HEK293T (cell line): ENCODE measurements at regions not wholly inside any gene's neighbourhood (a gene's known extent, or its start where the extent isn't known, plus 50 kb on each side); places are given as distances from the start of the nearest gene placed in this dataset.

Source experiments
- CTCF ChIA-PET: fragments of 350-600 bp; formaldehyde crosslinking; extraction: SDS; loops from one replicate; lab custom pipeline; 2021; ENCODE audit warnings: antibody characterized with exemption, inconsistent platforms; lab: Yijun Ruan, JAX
- POLR2A ChIA-PET: fragments of 350-600 bp; formaldehyde crosslinking; extraction: SDS; loops from one replicate; lab custom pipeline; 2020; ENCODE audit warnings: antibody characterized with exemption, inconsistent platforms; lab: Yijun Ruan, JAX
- DNase-seq: peaks from one replicate; pipeline ENCODE4 v3.0.0; 2012; ENCODE audit warnings: mixed read lengths; ENCODE audit errors: extremely low spot score
- ARNT ChIP-seq: fragments of 450-650 bp; IDR thresholded peaks from 2 replicates; pipeline ENCODE4 v1.6.1; 2017; ENCODE audit warnings: mild to moderate bottlenecking
- BHLHE40 ChIP-seq: fragments of 450-650 bp; IDR thresholded peaks from 2 replicates; pipeline ENCODE4 v1.6.1; 2016; ENCODE audit warnings: mild to moderate bottlenecking, moderate library complexity, borderline replicate concordance
- CTBP1 ChIP-seq: fragments of 450-650 bp; IDR thresholded peaks from 2 replicates; pipeline ENCODE4 v1.6.1; 2016; ENCODE audit warnings: borderline replicate concordance
- ELF4 ChIP-seq: fragments of 450-650 bp; IDR thresholded peaks from 2 replicates; pipeline ENCODE4 v1.6.1; 2017; ENCODE audit warnings: antibody characterized with exemption
- FOXA1 ChIP-seq: fragments of 450-650 bp; IDR thresholded peaks from 2 replicates; pipeline ENCODE4 v1.6.1; 2016; ENCODE audit warnings: mild to moderate bottlenecking
- FOXK2 ChIP-seq: fragments of 450-650 bp; IDR thresholded peaks from 2 replicates; pipeline ENCODE4 v1.6.1; 2016; ENCODE audit warnings: mild to moderate bottlenecking
- FOXM1 ChIP-seq: fragments of 450-650 bp; IDR thresholded peaks from 2 replicates; pipeline ENCODE4 v1.6.1; 2017; ENCODE audit warnings: mild to moderate bottlenecking, borderline replicate concordance
- HDGF ChIP-seq: fragments of 450-650 bp; IDR thresholded peaks from 2 replicates; pipeline ENCODE4 v1.6.1; 2017; ENCODE audit warnings: antibody characterized with exemption, borderline replicate concordance
- L3MBTL2 ChIP-seq: fragments of 450-650 bp; conservative IDR thresholded peaks from 2 replicates; pipeline ENCODE4 v1.6.1; 2016; ENCODE audit warnings: mild to moderate bottlenecking
- LEF1 ChIP-seq: fragments of 450-650 bp; IDR thresholded peaks from 2 replicates; pipeline ENCODE4 v1.6.1; 2017; ENCODE audit warnings: mild to moderate bottlenecking, borderline replicate concordance
- NFRKB ChIP-seq: fragments of 450-650 bp; IDR thresholded peaks from 2 replicates; pipeline ENCODE4 v1.6.1; 2016; ENCODE audit warnings: mild to moderate bottlenecking, moderate library complexity
- PKNOX1 ChIP-seq: fragments of 450-650 bp; IDR thresholded peaks from 2 replicates; pipeline ENCODE4 v1.6.1; 2016
- SP1 ChIP-seq: fragments of 450-650 bp; IDR thresholded peaks from 2 replicates; pipeline ENCODE4 v1.6.1; 2017
- SUZ12 ChIP-seq: fragments of 450-650 bp; IDR thresholded peaks from 2 replicates; pipeline ENCODE4 v1.6.1; 2016; ENCODE audit warnings: mild to moderate bottlenecking
- TARDBP ChIP-seq: fragments of 450-650 bp; IDR thresholded peaks from 2 replicates; pipeline ENCODE4 v1.6.1; 2016
- ZNF384 ChIP-seq: fragments of 450-650 bp; IDR thresholded peaks from 2 replicates; pipeline ENCODE4 v1.6.1; 2016

- ChIA-PET CTCF (no interaction called here), POLR2A (no interaction called here)
- no peak for TF ChIP-seq TARDBP
- no peak for TF ChIP-seq ZNF384
- no peak for TF ChIP-seq CTBP1
- no peak for TF ChIP-seq ARNT
- TF ChIP-seq ELF4, result no peak
- no peak for TF ChIP-seq L3MBTL2
- no peak for TF ChIP-seq FOXK2
- no peak for TF ChIP-seq FOXA1
- no peak for TF ChIP-seq SP1
These were observed 74.1 kb upstream of the FAM9B start for GRCh38 chrX:9108054-9108453.

GRCh38 chrX:9110808-9111207 lies 76.9 kb upstream of the FAM9B start:
- no peak for DNase-seq
- ChIA-PET CTCF (no interaction called here), POLR2A (no interaction called here)
- no peak for TF ChIP-seq SP1
- TF ChIP-seq ZNF384, result no peak
- no peak for TF ChIP-seq TARDBP
- TF ChIP-seq FOXA1, result no peak
- TF ChIP-seq L3MBTL2, result no peak
- no peak for TF ChIP-seq NFRKB
- TF ChIP-seq SUZ12, result no peak
- TF ChIP-seq PKNOX1, result no peak

More at GRCh38 chrX:9108054-9108453, 74.1 kb upstream of the FAM9B start:
- no peak for DNase-seq

GRCh38 chrX:9114245-9114644 lies 80.3 kb upstream of the FAM9B start:
- DNase-seq, result no peak
- CTCF ChIA-PET, result no interaction called here
- TF ChIP-seq FOXA1, result no peak
- TF ChIP-seq ARNT, result no peak
- POLR2A ChIA-PET, result no interaction called here

- no peak for DNase-seq
- POLR2A ChIA-PET, result no interaction called here
- TF ChIP-seq TARDBP, result no peak
- TF ChIP-seq SUZ12, result no peak
- no peak for TF ChIP-seq SP1
- CTCF ChIA-PET, result no interaction called here
These were observed 83.9 kb upstream of the FAM9B start for GRCh38 chrX:9117851-9118250.

GRCh38 chrX:9122519-9123245 lies 88.8 kb upstream of the FAM9B start:
- DNase-seq, result no peak
- ChIA-PET CTCF (no interaction called here), POLR2A (no interaction called here)
- TF ChIP-seq BHLHE40, result no peak
- TF ChIP-seq CTBP1, result no peak
- TF ChIP-seq NFRKB, result no peak
- no peak for TF ChIP-seq FOXA1
- TF ChIP-seq FOXK2, result no peak
- no peak for TF ChIP-seq FOXM1
- TF ChIP-seq ARNT, result no peak
- TF ChIP-seq SP1, result no peak
- TF ChIP-seq TARDBP, result no peak
- no peak for TF ChIP-seq ZNF384
- no peak for TF ChIP-seq LEF1
- TF ChIP-seq L3MBTL2, result no peak
- TF ChIP-seq HDGF, result no peak
- TF ChIP-seq SUZ12, result no peak
- TF ChIP-seq PKNOX1, result no peak
- TF ChIP-seq ELF4, result no peak

- POLR2A ChIA-PET, result no interaction called here
- CTCF ChIA-PET, result no interaction called here
- no peak for DNase-seq
- TF ChIP-seq SP1, result no peak
- no peak for TF ChIP-seq L3MBTL2
- no peak for TF ChIP-seq PKNOX1
- TF ChIP-seq FOXM1, result no peak
- no peak for TF ChIP-seq ARNT
- no peak for TF ChIP-seq ELF4
- TF ChIP-seq FOXA1, result no peak
- TF ChIP-seq BHLHE40, result no peak
- no peak for TF ChIP-seq NFRKB
- TF ChIP-seq LEF1, result no peak
- no peak for TF ChIP-seq FOXK2
- TF ChIP-seq TARDBP, result no peak
These were observed 94.1 kb upstream of the FAM9B start for GRCh38 chrX:9127986-9128385.

GRCh38 chrX:9130031-9130430 lies 96.1 kb upstream of the FAM9B start:
- no peak for DNase-seq
- ChIA-PET CTCF (no interaction called here), POLR2A (no interaction called here)
- TF ChIP-seq BHLHE40 (no peak), FOXK2 (no peak), NFRKB (no peak), ELF4 (no peak), FOXA1 (no peak), HDGF (no peak), LEF1 (no peak), ZNF384 (no peak)
